Stimulated activated CD4-positive, alpha-beta T cell treated with anti-CD3 and anti-CD28 coated beads, Interleukin-4, amount 100 ng/mL, for 1 hour (primary cell): ENCODE measurements at regions not wholly inside any gene's neighbourhood (a gene's known extent, or its start where the extent isn't known, plus 50 kb on each side); places are given as distances from the start of the nearest gene placed in this dataset.

Experiments
- DNase-seq: peaks from one replicate; pipeline ENCODE4 v3.0.0-alpha.2; 2020

DNA sequence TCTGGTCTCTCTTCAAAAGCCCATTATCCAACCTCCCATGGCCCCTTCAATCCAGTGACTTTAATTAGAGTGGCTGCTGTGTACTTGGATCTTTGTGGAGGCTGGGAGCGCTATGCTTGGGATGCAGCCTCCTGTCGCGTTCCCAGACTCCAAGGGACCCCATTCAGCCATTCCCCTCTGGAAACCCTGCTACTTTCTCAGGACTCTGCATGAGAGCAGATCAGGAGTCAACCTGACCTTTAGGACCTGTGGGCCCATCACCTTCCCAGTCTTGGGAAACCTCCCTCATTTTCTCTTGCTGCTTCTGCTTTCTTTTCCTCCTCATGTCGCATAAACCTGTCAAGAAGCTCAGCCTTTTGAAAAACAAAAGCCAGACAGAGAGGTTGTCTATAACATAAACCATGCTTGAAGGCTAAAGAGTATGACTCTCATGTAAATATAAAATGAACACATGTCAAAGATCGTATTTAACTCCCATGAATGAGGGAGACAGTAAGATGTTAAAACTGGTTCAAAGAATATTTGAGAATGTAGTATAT, 143.1 kb upstream of the PELI1 start:
- DNase-seq = no peak

- DNase-seq = no peak
Measured at GRCh38 chr2:64288321-64289193, 144.3 kb upstream of the PELI1 start.

DNA sequence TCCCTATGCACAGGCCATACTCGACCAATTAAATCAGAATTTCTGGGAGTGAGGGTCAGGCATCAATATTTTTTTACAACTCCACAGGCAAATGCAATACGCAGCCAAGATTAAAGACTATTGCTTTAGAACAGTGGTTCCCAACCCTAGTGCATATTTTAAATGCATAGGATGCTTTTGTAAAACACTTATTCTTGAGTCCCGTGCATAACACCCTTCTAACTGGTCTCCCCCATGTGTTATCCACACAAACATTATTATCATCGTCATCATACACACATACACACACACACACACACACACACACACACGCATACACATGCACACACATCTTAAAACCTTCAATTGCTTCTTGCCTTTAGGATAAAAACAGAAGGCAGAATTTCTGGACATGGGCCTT, 145.0 kb upstream of the PELI1 start:
- DNase-seq = no peak

DNA sequence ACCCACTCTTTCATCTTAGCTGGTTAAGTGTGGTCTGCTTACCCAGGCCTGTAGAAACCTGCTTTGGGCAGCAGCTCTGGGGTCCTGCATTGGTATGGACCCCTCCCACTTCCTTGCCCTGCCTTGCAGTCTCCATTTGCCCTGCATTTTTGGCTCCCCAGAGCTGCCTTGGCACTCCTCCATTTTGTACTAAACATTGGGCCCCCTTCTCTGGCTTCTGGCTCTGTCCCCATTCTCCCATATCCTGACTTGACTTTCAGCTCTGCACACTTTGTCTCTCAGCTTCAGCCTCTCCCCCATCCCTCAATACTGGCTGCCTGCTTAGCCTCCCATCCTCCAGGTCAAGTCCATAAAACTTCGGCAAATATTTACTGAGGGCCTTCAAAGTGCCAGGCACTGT, 145.5 kb upstream of the PELI1 start:
- no peak for DNase-seq

DNA sequence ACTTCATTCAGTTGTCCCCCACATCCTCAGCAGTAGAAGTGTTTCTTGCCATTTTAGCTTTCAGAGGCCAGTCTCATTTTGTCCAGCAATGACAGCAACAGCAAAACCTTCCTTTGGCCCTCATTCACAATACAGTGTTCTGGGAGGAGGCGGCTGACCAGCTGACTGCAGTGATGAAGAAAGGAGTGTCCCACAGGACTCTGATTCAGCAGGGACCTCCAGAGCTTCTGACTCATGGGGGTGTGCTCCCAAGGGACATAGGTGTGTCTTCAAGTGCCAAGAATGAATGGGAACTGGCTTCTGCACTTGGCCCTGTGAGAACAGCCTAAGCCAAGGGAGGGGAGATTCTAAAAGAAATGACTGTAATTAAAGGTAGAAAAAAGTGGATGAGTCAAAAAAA, 147.0 kb upstream of the PELI1 start:
- no peak for DNase-seq

- DNase-seq = no peak
Measured at GRCh38 chr2:64295326-64296139, 151.3 kb upstream of the PELI1 start.

- DNase-seq = peak; percentile 30
Measured at GRCh38 chr2:64296140-64296480, 151.9 kb upstream of the PELI1 start.

GRCh38 chr2:64296695-64297346, 152.6 kb upstream of the PELI1 start:
- DNase-seq = no peak

- DNase-seq = no peak
Measured at GRCh38 chr2:64298161-64298560, 153.9 kb upstream of the PELI1 start.

DNA sequence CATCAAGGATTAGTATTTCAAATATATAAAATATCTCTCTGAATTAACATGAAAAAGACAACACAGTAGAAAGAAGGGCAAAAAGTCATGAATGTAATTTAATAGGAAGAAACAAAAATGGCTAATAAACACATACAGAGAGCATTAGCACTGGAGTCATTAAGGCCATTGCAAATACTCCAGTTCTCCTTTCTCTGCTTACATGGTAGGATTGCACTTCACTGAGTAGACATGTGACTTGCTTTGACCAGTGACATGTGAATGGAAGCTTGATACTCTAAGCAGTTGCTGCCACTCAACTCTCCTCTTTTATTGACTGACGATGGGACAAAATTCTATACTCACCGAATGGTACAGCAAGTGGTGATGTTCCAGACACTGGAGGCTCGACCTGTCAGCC, 153.9 kb upstream of the LGALSL start:
- no peak for DNase-seq

- DNase-seq = no peak
Measured at GRCh38 chr2:64303250-64303649, 150.7 kb upstream of the LGALSL start.

- no peak for DNase-seq
Measured at GRCh38 chr2:64307421-64307820, 146.5 kb upstream of the LGALSL start.

DNA sequence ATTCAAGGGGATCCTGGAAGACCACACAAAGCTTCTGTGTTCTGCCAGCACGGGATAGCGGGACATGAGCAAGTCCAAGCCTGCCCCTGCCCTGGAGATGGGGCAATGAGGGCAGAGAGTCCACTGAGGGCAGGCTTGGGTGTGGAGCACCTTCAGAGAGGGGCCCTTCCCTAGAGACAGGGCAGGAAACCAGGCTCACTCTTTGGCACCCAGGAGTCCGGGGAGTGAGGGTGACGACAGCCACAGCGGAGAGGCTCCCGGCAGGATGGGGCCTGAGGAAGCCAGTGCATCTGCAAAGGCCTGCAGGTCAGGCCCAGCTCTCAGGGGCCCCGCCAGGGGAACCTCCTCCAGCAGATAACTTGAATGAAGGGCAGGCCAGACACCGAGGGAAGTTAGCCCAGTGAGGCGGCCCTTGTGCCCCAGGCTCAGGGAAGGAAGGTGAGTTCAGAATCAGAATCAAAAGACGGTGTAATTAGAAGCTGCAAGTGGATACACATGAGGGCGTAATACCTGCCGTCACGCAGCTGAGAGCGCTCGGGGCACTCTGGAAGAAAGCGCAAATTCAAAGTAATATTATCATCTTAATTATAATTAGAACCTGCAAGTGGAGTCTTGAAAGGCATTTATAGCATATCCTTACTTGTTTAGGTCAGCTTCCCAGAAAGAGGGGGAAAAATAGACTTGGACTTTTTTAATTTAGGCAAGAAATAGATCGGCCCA, 142.6 kb upstream of the LGALSL start:
- DNase-seq = no peak

DNA sequence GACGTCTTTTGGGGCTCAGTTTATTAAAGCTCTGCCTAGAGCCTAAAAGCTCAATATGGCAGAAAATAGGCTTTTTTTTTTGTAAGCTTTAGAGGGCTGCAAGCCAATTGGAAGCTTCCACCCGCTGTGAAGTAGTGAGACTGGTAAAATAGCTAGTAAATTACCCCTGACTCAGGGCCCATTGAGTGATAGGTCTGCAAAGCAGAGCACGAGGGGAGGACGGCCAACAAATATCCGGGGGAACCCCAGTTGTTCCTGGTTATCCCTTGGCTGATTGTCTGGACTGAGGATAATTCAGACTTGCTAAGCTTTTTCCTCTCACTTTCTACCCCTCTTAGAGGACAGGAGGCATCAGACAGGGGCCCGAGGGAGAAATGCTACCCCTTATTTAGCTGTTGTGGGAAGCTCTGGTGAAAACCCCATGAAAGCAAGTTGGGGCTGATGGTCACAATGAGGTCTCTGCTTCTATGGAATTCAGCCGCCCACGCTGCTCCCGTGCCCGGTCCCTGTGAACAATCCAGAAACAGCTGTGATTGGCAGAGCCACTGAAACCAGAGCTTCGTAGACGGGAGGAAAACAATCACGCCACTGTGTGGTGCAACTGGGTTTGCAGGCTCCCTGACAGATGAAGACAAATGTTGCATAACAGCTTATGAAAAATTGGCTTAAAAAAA, 141.9 kb upstream of the LGALSL start:
- no peak for DNase-seq

- DNase-seq = no peak
Measured at GRCh38 chr2:64312622-64313397, 141.2 kb upstream of the LGALSL start.

GRCh38 chr2:64313398-64313723, 140.6 kb upstream of the LGALSL start:
- no peak for DNase-seq

GRCh38 chr2:64315291-64315960, 138.5 kb upstream of the LGALSL start:
- DNase-seq = no peak

- no peak for DNase-seq
Measured at GRCh38 chr2:64317707-64318475, 136.1 kb upstream of the LGALSL start.

DNA sequence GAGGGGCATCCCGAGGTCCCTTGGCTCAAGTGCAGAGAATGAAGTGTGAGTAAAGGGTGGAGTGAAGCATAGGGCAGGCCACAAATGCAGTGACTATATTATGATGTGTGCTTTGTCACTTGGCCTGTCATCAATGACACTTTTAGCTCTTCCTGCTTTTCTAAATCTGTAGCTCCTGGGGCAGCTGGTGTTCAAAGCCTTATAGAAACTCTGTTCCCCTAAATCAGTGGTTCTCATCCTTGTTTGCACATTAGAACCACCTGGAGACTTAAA, 135.6 kb upstream of the LGALSL start:
- DNase-seq = no peak

DNA sequence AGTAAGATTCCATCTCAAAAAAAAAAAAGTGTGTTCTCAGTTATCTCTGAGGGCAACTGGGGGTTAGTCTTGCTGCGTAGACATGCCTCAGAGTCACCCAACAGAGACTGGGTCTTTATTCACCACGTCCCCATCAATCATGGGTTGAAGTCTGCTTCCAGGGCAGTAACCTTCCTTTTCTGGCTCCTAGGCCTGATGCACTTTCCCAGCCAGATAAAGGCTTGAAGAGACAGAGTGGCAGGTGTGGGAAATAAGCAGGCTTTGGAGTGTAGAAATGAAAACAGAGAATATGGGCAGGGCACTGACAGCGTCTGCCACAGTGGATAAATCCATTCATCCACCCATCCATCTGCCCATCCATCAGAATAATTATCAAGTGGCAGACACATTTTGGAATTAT, 134.1 kb upstream of the LGALSL start:
- no peak for DNase-seq
